Amygdala (tissue), 56 donors: ENCODE measurements at regions not wholly inside any gene's neighbourhood (a gene's known extent, or its start where the extent isn't known, plus 50 kb on each side); places are given as distances from the start of the nearest gene placed in this dataset.

Experiments
- DNase-seq, 56 donors: peaks; one replicate each; lab custom pipeline; 2025; lab: John Stamatoyannopoulos, UW

DNA sequence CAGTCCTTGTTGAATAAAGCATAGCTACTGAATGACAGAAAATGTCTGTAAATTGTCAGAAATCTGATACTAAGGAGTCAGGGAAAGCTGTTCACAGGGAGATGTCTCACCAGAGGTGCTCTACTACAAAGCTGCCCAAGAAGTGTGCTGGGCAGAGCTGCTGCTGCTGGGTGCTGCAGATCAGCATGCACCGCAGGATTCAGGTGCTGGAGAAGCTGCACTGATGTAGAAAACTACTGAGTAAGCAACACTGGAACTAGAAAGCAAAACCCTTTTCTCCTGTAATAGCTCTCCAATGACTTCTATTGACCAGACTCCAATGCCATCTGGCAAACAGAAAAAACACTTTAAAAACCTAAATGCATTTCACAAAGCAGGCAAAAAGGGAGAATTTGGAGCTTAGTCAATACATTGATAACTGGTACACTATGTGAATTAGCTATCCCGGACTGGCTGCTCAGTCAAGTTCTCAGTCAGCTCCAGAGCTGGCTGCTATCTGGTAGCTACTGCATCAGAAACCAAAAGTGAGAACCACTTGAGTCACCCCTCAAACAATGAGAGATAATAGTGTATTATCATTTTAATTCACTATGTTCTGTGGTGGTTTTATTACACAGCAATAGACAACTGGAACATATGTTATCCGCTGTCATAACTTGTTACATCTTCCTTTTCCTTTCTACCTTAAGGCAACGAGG, 493.1 kb downstream of the CPS1 start:
- DNase-seq: no peak

- DNase-seq: no peak
Observed at GRCh38 chr2:211055438-211055837, 499.0 kb downstream of the CPS1 start.

- no peak for DNase-seq
Observed at GRCh38 chr2:211061612-211062296, 505.4 kb downstream of the CPS1 start.

- DNase-seq: no peak
Observed at GRCh38 chr2:211062297-211062612, 505.9 kb downstream of the CPS1 start.

- no peak for DNase-seq
Observed at GRCh38 chr2:211067029-211067428, 510.6 kb downstream of the CPS1 start.

DNA sequence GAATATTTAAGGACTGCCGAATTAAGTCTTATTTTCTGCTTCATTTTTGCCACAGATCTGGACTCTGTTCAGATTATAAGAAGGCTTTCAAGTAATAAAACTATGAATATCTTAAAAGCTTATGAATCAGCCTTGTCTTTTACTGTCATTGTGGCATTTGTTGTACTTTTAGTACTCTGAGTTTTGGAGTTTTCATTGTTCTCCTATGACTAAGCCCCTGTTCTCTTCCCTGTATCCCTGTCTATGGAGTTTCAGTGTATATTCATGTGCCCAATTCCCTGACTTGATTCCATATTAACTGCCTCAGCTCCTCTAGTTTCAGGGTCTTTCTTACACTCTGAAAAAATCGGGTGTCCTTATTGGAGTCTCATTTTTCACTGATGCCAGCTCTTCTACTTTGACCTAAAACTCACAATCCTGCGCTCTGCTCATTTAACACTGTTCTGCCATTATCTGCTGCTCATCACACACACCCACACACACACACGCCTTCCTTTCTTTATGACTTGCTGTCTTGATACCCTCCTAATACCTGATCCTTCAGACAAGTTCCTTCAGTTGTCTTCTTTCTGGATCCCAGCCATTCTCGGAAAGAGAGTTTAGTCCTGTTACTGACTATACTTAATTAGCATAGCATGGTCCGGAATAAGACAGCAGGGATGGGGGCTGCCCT, 511.8 kb downstream of the CPS1 start:
- DNase-seq: no peak

- DNase-seq: no peak
Observed at GRCh38 chr2:211070547-211070946, 514.1 kb downstream of the CPS1 start.

GRCh38 chr2:211077216-211077767, 520.9 kb downstream of the CPS1 start:
- DNase-seq: no peak

DNA sequence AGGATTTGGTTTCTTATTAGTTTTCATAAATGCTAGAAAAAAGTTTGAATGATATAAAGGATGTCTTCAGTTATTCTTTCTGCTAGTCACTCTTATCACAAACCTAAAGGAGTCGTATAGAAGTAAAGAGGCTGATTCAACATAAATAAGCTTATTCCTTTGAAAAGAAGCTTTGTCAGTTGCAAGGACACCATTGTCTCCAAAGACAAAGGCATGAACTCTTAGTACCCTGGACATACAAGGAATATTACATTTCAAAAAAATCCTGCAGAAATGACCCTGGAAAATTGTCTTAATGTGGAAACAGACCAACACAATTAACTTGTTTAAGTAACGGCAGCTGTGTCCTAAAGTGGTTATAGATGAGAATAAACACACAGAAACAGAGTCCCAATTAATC, 528.0 kb downstream of the CPS1 start:
- no peak for DNase-seq

- peak in 2 of 56 donors; percentile 1 to 13 for DNase-seq
Observed at GRCh38 chr2:211085056-211085680, 528.8 kb downstream of the CPS1 start.

- no peak for DNase-seq
Observed at GRCh38 chr2:211086049-211086448, 529.6 kb downstream of the CPS1 start.

GRCh38 chr2:211089127-211089526, 532.7 kb downstream of the CPS1 start:
- DNase-seq: no peak

- no peak for DNase-seq
Observed at GRCh38 chr2:211093743-211094303, 537.4 kb downstream of the CPS1 start.

DNA sequence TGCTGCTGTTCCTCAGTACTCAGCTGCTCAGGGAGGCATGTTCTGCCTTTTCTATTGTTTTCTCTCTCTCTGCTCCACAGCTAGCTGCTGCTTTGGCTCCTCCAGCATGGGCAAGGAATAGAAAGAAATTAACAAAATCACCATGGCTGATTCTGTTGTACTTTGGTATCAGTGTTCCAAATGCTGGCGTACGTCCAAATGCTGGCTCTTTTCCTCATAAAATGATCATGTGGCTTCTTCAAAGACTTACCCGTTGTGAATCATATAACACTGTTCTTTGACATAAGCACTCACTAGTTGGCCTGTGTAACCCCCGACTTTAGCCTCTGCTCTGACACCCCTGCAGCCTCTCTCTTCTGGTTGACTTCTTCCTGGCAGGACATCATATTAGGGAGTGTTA, 547.6 kb downstream of the CPS1 start:
- DNase-seq: peak in 3 of 56 donors; percentile 2 to 43 (median 8)

DNA sequence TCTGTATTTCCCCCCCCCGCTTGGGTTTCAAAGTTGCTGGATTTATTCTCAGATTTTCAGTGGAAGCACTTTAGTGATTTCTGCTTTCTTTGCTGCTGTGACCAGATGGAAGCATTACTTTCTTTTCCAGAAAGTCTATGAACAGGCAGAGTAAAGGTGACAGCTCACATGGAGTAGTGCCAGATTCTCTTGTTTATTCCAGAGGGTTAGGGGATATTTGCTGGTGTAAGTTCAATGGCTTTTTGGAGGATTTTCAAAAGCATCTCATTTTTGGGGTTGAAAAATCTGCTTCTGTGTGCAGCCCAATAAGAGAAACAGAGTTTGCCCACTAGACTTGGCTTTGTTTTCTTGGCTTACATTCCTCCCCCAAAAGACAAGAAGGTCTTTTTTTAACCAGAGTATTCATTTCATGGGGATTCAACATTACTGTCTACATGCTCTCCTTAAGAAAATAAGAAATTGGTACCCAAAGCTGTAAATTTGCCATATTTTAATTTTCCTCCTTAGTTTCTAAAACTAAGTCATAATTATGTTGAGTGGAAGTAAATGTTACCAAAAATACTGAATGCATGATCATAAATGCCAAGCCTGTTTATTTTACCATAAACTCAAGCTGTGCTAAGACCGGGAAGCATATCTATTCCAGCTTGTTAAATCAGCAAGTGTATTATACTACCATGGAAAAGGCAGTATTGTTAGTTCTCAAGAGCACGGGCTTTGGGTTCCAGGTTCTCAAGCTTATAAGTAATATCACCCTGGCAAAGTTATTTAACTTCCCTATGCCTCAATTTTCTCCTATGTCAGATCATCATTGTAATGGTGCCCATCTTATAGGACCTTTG, 557.2 kb downstream of the CPS1 start:
- no peak for DNase-seq

DNA sequence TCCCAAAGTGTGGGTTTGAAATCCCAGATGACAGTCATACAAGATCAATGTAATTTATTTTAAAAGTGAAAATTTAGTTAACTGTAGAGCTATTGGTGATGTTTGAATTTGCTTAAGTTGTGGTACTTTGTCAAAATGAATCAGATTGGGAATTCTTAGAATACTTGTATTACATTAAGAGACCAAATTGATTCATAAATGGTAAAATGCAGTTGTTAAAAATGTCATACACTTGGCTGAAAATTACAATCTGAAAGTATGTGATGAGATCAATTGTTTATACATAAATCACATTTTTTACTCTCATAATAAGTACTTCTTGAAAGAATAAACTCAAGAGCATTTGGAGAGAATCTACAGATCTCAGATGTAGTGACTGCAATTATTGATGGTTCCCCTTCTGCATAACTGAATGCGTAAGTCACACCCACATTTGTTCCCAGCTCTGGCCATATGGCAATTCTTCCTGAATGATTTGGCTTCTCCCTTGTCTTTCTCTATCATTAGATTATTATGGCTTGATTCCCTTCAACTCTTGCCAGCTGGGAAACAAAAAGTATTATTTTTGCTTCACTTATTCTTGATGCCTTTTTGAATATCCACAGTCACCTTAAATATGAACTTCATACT, 558.5 kb downstream of the CPS1 start:
- DNase-seq: peak in 8 of 56 donors; percentile 0 to 42 (median 4)

GRCh38 chr2:211117026-211117425, 560.6 kb downstream of the CPS1 start:
- no peak for DNase-seq

DNA sequence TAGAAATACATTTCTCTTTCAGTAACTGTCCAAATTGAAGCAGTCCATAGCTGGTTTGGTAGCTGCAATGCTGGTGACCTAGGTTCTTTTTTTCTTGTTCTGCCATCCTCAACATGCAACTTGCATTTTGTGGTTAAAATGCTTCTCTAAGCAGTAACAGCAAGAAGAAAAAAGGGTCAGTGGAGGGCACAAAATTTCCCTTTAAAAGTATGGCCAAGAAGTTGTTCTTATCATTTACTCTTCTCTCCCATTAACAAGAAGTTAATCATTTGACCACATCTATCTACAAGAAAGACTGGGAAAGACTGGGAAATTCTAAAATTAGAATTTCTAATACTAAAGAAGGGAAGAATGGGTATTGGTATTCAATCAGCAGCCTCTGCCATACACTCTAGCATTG, 569.9 kb downstream of the CPS1 start:
- no peak for DNase-seq

- DNase-seq: no peak
Observed at GRCh38 chr2:211127501-211127900, 571.1 kb downstream of the CPS1 start.
